ENCODE measurements at regions not wholly inside any gene's neighbourhood (a gene's known extent, or its start where the extent isn't known, plus 50 kb on each side); places are given as distances from the start of the nearest gene placed in this dataset.

DNA sequence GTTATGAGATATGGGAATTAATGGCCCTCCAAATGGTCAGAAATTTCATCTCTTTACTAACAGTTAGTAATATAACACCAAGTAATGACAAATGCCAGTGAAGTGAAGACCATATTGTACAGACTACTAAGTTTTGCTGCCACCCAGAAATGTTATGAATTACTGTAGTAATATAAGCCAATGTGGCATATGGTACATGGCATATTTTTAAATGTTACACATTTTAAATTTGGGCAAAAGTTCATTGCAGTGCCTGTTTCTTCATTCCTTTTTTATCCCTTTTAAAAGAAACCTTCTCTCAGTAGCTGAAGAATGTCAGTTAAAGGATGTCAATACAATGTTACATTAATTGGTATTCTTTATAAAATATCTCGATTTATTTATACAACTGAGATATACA lies 626.5 kb upstream of the SLC8A1 start:
- no peak for TF ChIP-seq POLR2AphosphoS5 (IDR thresholded peaks at IDR 0.05)
- no peak for TF ChIP-seq CTCF (IDR thresholded peaks at IDR 0.05)
